Gastroesophageal sphincter (tissue), 3 donors: ENCODE measurements at regions not wholly inside any gene's neighbourhood (a gene's known extent, or its start where the extent isn't known, plus 50 kb on each side); places are given as distances from the start of the nearest gene placed in this dataset.

Source experiments
- CTCF ChIP-seq, 4 experiments: fragments of 200-600 bp in 2 of 4; fragments of 450-650 bp in 2 of 4; sonication (generic) in 1 of 4; IDR thresholded peaks; one replicate each; pipeline ENCODE4 v1.5.1; 2017 to 2019; ENCODE audit warnings: antibody characterized with exemption in 4 of 4, mild to moderate bottlenecking in 2 of 4, moderate library complexity in 2 of 4
- EP300 ChIP-seq: sonication (generic); formaldehyde crosslinking; IDR thresholded peaks from one replicate; pipeline ENCODE4 v1.6.1; 2017; ENCODE audit warnings: antibody characterized with exemption, mild to moderate bottlenecking
- POLR2A ChIP-seq, 2 donors: fragments of 450-650 bp; IDR thresholded peaks; one replicate each; pipeline ENCODE4 v1.6.1; 2017; ENCODE audit warnings: antibody characterized with exemption in 2 of 2, mild to moderate bottlenecking in 2 of 2, moderate library complexity in 1 of 2
- POLR2AphosphoS5 ChIP-seq: sonication (generic); formaldehyde crosslinking; IDR thresholded peaks from one replicate; pipeline ENCODE4 v1.6.1; 2017; ENCODE audit warnings: antibody characterized with exemption

- no peak for TF ChIP-seq CTCF (IDR thresholded peaks at IDR 0.05)
- TF ChIP-seq POLR2A (IDR thresholded peaks at IDR 0.05) = no peak
- no peak for TF ChIP-seq EP300
- TF ChIP-seq POLR2AphosphoS5 = peak; percentile 17
Observed at GRCh38 chr15:70289191-70289955, 191.7 kb upstream of the TLE3 start.
